Left hindlimb (tissue), 1 donor: ENCODE measurements at regions not wholly inside any gene's neighbourhood (a gene's known extent, or its start where the extent isn't known, plus 50 kb on each side); places are given as distances from the start of the nearest gene placed in this dataset.
"Not testable (repeated sequence)": the region's sequence is repeated elsewhere in the genome, so short reads cannot be mapped to it uniquely, and the experiment has no call there.

Experiments
- DNase-seq: peaks from one replicate; pipeline ENCODE4 v3.0.0-alpha.2; 2018

- DNase-seq, result no peak
Measured at GRCh38 chr9:3658964-3659363, 133.2 kb upstream of the RFX3 start.

- DNase-seq, result no peak
Measured at GRCh38 chr9:3656224-3656623, 130.4 kb upstream of the RFX3 start.

- DNase-seq, result no peak
Measured at GRCh38 chr9:3650994-3651622, 125.3 kb upstream of the RFX3 start.

- DNase-seq, result no peak
Measured at GRCh38 chr9:3648722-3649246, 123.0 kb upstream of the RFX3 start.

GRCh38 chr9:3648266-3648665 is 122.5 kb upstream of the RFX3 start:
- no peak for DNase-seq

- DNase-seq, result no peak
Measured at GRCh38 chr9:3647652-3648051, 121.9 kb upstream of the RFX3 start.

GRCh38 chr9:3646226-3646625 is 120.4 kb upstream of the RFX3 start:
- no peak for DNase-seq

GRCh38 chr9:3642075-3642474 is 116.3 kb upstream of the RFX3 start:
- not testable (repeated sequence) for DNase-seq

GRCh38 chr9:3629495-3629894 is 103.7 kb upstream of the RFX3 start:
- no peak for DNase-seq

- DNase-seq, result no peak
Measured at GRCh38 chr9:3628239-3628638, 102.4 kb upstream of the RFX3 start.

GRCh38 chr9:3608011-3608410 is 82.2 kb upstream of the RFX3 start:
- no peak for DNase-seq

GRCh38 chr9:3600672-3601071 is 74.9 kb upstream of the RFX3 start:
- no peak for DNase-seq

- no peak for DNase-seq
Measured at GRCh38 chr9:3597792-3598191, 72.0 kb upstream of the RFX3 start.

- no peak for DNase-seq
Measured at GRCh38 chr9:3586066-3586465, 60.3 kb upstream of the RFX3 start.

- no peak for DNase-seq
Measured at GRCh38 chr9:3585606-3586005, 59.8 kb upstream of the RFX3 start.

GRCh38 chr9:3578786-3579185 is 53.0 kb upstream of the RFX3 start:
- no peak for DNase-seq

- DNase-seq, result no peak
Measured at GRCh38 chr9:3576328-3576727, 50.5 kb upstream of the RFX3 start.

GRCh38 chr9:3575821-3576220 is 50.0 kb upstream of the RFX3 start:
- no peak for DNase-seq
